ENCODE measurements at regions not wholly inside any gene's neighbourhood (a gene's known extent, or its start where the extent isn't known, plus 50 kb on each side); places are given as distances from the start of the nearest gene placed in this dataset.

- DNase-seq, result no peak
Measured at GRCh38 chr3:83902787-83903533, 1055.8 kb upstream of the CADM2 start.

GRCh38 chr3:83913381-83913780 lies 1045.4 kb upstream of the CADM2 start:
- DNase-seq, result no peak

- DNase-seq, result no peak
Measured at GRCh38 chr3:83926291-83926690, 1032.5 kb upstream of the CADM2 start.

- no peak for DNase-seq
Measured at GRCh38 chr3:83928391-83928790, 1030.4 kb upstream of the CADM2 start.

- DNase-seq, result no peak
Measured at GRCh38 chr3:83928903-83929302, 1029.9 kb upstream of the CADM2 start.

- DNase-seq, result no peak
Measured at GRCh38 chr3:83934192-83935021, 1024.4 kb upstream of the CADM2 start.

GRCh38 chr3:83938491-83938890 lies 1020.3 kb upstream of the CADM2 start:
- no peak for DNase-seq

- DNase-seq, result no peak
Measured at GRCh38 chr3:83941990-83942745, 1016.6 kb upstream of the CADM2 start.

DNA sequence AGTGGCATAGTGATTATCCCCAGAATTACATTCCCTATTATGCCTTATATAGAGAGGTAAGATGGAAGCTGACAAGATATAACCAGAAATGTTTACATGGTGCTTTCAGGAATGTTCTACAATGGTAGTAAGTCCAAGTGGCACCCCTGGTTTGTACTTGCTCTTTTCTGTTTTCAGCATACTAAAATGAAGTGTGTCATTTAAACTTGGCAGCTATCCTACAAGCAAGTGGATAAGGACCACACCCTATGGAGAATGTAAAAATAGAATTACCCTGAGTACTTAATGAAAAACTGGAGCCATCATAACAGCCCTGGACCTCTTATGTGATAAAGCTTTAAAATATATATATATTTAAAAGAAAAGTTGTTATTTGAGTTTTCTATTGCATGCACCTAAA lies 1012.7 kb upstream of the CADM2 start:
- DNase-seq, result no peak

DNA sequence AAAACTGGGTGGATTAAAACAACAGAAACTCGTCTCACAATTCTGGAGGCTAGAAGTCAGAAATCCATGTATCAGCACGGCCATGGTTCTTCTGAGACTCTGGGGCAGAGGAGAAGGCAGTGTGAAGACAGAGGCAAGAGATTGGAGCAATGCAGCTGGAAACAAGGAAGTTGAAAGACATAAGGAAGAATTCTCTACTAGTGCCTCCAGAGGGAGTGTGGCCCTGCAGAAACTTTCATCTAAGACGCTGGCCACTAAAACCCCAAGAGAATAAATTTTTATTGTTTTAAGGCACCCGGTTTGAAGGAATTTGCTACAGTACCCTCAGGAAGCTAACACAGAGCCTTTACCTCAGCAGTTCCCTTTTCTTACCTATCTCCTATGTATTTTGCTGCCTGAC lies 1012.2 kb upstream of the CADM2 start:
- DNase-seq, result no peak

GRCh38 chr3:83948771-83949170 lies 1010.0 kb upstream of the CADM2 start:
- DNase-seq, result no peak

DNA sequence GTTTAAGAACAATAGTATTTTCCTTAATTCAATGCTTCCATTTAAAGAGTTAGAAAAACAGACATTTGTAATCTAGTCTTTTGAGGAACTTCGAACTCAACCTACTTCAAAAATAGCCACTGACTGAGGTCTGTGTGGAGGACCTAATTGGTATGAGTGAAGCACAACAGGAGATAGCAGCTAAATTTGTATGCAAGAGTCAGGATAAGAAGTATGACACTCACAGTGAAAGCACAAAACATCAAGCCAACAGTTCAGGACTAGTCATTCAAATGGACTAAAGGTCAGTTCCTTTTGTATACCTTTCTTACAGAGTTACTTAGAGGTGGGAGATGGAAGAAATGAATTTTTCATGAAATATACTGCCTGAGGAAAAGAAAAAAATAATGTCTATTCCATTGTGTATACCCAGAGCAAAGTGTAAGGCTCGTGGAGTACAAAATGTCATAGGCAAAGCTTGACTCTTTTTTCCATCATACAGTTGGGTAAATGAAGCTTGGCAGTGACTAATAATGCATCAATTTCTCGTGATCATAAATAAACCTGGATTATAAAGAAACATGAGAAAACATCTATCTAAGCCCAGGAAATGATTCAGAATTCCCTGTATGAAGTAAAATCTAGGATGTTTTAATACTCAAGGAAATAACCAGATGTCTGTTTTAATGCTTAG lies 1005.2 kb upstream of the CADM2 start:
- no peak for DNase-seq

- DNase-seq, result peak; percentile 6
Measured at GRCh38 chr3:83956431-83956830, 1002.4 kb upstream of the CADM2 start.

- no peak for DNase-seq
Measured at GRCh38 chr3:83968356-83968755, 990.4 kb upstream of the CADM2 start.

- no peak for DNase-seq
Measured at GRCh38 chr3:83971666-83972065, 987.1 kb upstream of the CADM2 start.

GRCh38 chr3:84008623-84009022 lies 950.2 kb upstream of the CADM2 start:
- no peak for DNase-seq

GRCh38 chr3:84023842-84024241 lies 934.9 kb upstream of the CADM2 start:
- no peak for DNase-seq

DNA sequence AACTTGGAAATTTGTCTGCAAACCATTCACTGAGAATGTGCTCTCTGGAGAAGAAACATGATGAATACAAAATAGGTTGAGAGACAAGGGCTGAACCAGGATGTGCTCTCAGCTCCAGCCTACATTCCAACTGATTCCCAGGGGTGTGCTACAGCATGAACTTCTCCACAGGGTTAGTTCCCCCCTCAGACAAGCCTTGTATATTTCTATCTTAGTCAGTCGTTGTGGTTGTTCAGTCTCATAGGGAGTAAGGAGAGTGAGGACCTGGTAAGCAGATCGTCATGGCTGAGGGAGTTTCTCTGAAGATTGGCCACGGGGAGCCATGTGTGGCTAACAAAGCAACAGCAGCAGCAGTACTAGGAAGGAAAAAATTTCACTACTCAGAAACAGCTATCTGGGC lies 919.7 kb upstream of the CADM2 start:
- no peak for DNase-seq

GRCh38 chr3:84042399-84043106 lies 916.2 kb upstream of the CADM2 start:
- DNase-seq, result no peak

DNA sequence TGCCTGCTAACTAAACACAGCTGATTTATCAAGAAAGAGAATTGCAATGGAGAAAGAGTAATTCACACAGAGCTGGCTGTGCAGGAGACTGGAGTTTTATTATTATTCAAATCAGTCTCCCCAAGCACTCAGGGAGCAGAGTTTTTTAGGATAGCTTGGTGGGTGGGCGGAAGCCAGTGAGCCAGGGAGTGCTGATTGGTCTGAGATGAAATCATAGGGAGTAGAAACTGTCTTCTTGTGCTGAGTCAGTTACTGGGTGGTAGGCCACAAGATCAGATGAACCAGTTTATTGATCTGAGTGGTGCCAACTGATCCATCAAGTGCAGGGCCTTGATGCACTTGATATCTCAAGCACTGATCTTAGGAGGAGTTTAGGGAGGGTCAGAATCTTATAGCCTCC lies 891.9 kb upstream of the CADM2 start:
- DNase-seq, result no peak

DNA sequence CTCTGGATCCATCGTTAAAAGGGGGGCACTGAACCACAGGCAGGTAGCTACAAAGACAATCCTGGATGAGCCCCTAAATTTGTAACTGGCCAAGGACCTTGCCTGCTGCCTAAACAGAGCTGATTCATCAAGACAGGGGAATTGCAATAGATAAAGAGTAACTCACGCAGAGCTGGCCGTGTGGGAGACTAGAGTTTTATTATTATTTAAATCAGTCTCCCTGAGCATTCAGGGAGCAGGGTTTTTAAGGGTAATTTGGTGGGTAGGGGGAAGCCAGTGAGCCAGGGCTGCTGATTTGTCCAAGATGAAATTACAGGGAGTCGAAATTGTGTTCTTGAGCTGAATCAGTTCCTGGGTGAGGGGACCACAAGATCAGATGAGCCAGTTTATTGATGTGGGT lies 885.1 kb upstream of the CADM2 start:
- DNase-seq, result no peak

GRCh38 chr3:84074767-84075166 lies 884.0 kb upstream of the CADM2 start:
- no peak for DNase-seq

Measured in midbrain (tissue), 1 donor.